Neutrophil (primary cell): ENCODE measurements at regions not wholly inside any gene's neighbourhood (a gene's known extent, or its start where the extent isn't known, plus 50 kb on each side); places are given as distances from the start of the nearest gene placed in this dataset.

Source experiments
- H3K27ac ChIP-seq: fragments of 200-600 bp; sonication (generic); 2 replicates; pipeline ENCODE4 v1.5.1; 2016; ENCODE audit warnings: mild to moderate bottlenecking, moderate library complexity
- H3K27me3 ChIP-seq: fragments of 200-600 bp; sonication (generic); 2 replicates; pipeline ENCODE4 v1.6.0; 2016; ENCODE audit warnings: mild to moderate bottlenecking
- H3K36me3 ChIP-seq: fragments of 200-600 bp; sonication (generic); 2 replicates; pipeline ENCODE4 v1.5.1; 2017
- H3K4me1 ChIP-seq, 2 experiments: fragments of 200-600 bp in 1 of 2; sonication (generic) in 1 of 2; 1 replicate in 1 of 2; 2 replicates in 1 of 2; pipeline versions ENCODE4 v1.5.1 to v1.6.1; 2013 to 2016; ENCODE audit warnings: low read depth in 1 of 2, low read length in 1 of 2, mild to moderate bottlenecking in 1 of 2, moderate library complexity in 1 of 2; ENCODE audit not compliant: control insufficient read depth in 1 of 2, insufficient read depth in 1 of 2
- H3K4me3 ChIP-seq, 2 experiments: fragments of 200-600 bp in 1 of 2; sonication (generic) in 1 of 2; 1 replicate in 1 of 2; 2 replicates in 1 of 2; pipeline ENCODE4 v1.5.1; 2013 to 2016; ENCODE audit warnings: low read depth in 1 of 2, low read length in 1 of 2, mild to moderate bottlenecking in 1 of 2, moderate library complexity in 1 of 2
- H3K9me3 ChIP-seq: fragments of 200-600 bp; sonication (generic); 2 replicates; pipeline ENCODE4 v1.5.1; 2016
- CTCF ChIP-seq: fragments of 200-600 bp; sonication (generic); IDR thresholded peaks from 2 replicates; pipeline ENCODE4 v1.5.1; 2016; ENCODE audit warnings: antibody characterized with exemption

- Histone ChIP-seq H3K4me1 (no peaks in the 10 kb centered on the region), H3K27ac (no peak overlapping the region), H3K27me3 (no peaks in the 10 kb centered on the region), H3K9me3 (no peaks in the 10 kb centered on the region), H3K4me3 (no peak overlapping the region), H3K36me3 (no peaks in the 10 kb centered on the region)
- TF ChIP-seq CTCF = no peak
These were observed 534.7 kb downstream of the CDH10 start for GRCh38 chr5:24110004-24110615.

- no peak overlapping the region for H3K4me3 ChIP-seq
- H3K9me3 ChIP-seq = no peaks in the 10 kb centered on the region
These were observed 532.4 kb downstream of the CDH10 start for GRCh38 chr5:24112420-24112819.

GRCh38 chr5:24118351-24118750 is 526.4 kb downstream of the CDH10 start:
- no peaks in the 10 kb centered on the region for H3K9me3 ChIP-seq
- H3K4me1 ChIP-seq = no peaks in the 10 kb centered on the region
- H3K27ac ChIP-seq = no peak overlapping the region
- H3K27me3 ChIP-seq = no peaks in the 10 kb centered on the region
- no peak for TF ChIP-seq CTCF
- no peak overlapping the region for H3K4me3 ChIP-seq
- no peaks in the 10 kb centered on the region for H3K36me3 ChIP-seq

More at GRCh38 chr5:24112420-24112819, 532.4 kb downstream of the CDH10 start:
- no peak for TF ChIP-seq CTCF
- Histone ChIP-seq H3K4me1 (no peaks in the 10 kb centered on the region), H3K36me3 (no peaks in the 10 kb centered on the region), H3K27ac (no peak overlapping the region), H3K27me3 (no peaks in the 10 kb centered on the region)

GRCh38 chr5:24135536-24135935 is 509.2 kb downstream of the CDH10 start:
- Histone ChIP-seq H3K36me3 (no peaks in the 10 kb centered on the region), H3K27me3 (no peaks in the 10 kb centered on the region), H3K9me3 (no peaks in the 10 kb centered on the region), H3K4me3 (no peak overlapping the region), H3K27ac (no peak overlapping the region), H3K4me1 (no peaks in the 10 kb centered on the region)
- no peak for TF ChIP-seq CTCF

GRCh38 chr5:24141046-24141445 is 503.7 kb downstream of the CDH10 start:
- H3K4me1 ChIP-seq = no peaks in the 10 kb centered on the region
- no peak overlapping the region for H3K27ac ChIP-seq
- no peak overlapping the region for H3K4me3 ChIP-seq
- no peak for TF ChIP-seq CTCF
- no peaks in the 10 kb centered on the region for H3K27me3 ChIP-seq
- no peaks in the 10 kb centered on the region for H3K9me3 ChIP-seq
- H3K36me3 ChIP-seq = no peaks in the 10 kb centered on the region
